A673 (cell line): ENCODE measurements at regions not wholly inside any gene's neighbourhood (a gene's known extent, or its start where the extent isn't known, plus 50 kb on each side); places are given as distances from the start of the nearest gene placed in this dataset.

Source experiments
- EZH2 ChIP-seq: fragments of 200-600 bp; sonication (generic); IDR thresholded peaks from 2 replicates; pipeline ENCODE4 v1.6.1; 2017; ENCODE audit warnings: borderline replicate concordance, low read depth, mild to moderate bottlenecking, mixed read lengths, antibody characterized with exemption, low read length; ENCODE audit not compliant: poor library complexity, severe bottlenecking
- TF ChIP-seq, protein P1 (sequence below): fragments of 300-800, 200-600 bp; sonication (generic); conservative IDR thresholded peaks from 2 replicates; pipeline ENCODE4 v1.5.1; 2017; ENCODE audit warnings: low read depth, mild to moderate bottlenecking, antibody characterized with exemption, low read length, moderate library complexity, mixed read lengths

DNA sequence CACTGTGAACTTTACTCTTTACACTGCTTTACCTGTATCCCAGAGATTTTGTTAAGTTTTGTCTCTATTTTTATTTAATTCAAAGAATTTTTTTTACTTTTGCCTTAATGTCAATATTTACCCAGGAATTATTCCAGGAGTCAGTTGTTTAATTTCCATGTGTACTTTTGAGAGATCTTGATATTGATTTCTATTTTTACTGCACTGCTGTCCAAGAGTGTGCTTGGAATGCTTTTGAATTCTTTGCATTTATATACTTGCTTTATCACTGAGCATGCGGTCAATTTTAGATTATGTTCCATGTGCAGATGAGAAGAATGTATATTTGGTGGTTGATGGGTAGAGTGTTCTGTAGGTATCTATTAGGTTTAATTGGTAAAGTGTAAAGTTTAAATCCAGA, 461.0 kb upstream of the GBE1 start:
- TF ChIP-seq, protein P1, sequence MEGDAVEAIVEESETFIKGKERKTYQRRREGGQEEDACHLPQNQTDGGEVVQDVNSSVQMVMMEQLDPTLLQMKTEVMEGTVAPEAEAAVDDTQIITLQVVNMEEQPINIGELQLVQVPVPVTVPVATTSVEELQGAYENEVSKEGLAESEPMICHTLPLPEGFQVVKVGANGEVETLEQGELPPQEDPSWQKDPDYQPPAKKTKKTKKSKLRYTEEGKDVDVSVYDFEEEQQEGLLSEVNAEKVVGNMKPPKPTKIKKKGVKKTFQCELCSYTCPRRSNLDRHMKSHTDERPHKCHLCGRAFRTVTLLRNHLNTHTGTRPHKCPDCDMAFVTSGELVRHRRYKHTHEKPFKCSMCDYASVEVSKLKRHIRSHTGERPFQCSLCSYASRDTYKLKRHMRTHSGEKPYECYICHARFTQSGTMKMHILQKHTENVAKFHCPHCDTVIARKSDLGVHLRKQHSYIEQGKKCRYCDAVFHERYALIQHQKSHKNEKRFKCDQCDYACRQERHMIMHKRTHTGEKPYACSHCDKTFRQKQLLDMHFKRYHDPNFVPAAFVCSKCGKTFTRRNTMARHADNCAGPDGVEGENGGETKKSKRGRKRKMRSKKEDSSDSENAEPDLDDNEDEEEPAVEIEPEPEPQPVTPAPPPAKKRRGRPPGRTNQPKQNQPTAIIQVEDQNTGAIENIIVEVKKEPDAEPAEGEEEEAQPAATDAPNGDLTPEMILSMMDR, result no peak
- no peak for TF ChIP-seq EZH2
